SK-N-SH treated with all-trans-retinoic acid at 6 μM for 48 hours (cell line): ENCODE measurements at regions not wholly inside any gene's neighbourhood (a gene's known extent, or its start where the extent isn't known, plus 50 kb on each side); places are given as distances from the start of the nearest gene placed in this dataset.

Source experiments
- ATAC-seq: fragments of 200-7000 bp; cut with Tn5 transposase; 3 replicates; pipeline ENCODE4 v1.9.1; 2020; ENCODE audit warnings: mild to moderate bottlenecking, moderate library complexity
- ARNTL ChIP-seq: fragments of 450-650 bp; formaldehyde crosslinking; IDR thresholded peaks from 2 replicates; pipeline ENCODE4 v1.5.0; 2020; ENCODE audit warnings: low read depth, mild to moderate bottlenecking, moderate library complexity, borderline replicate concordance
- BACH2 ChIP-seq: fragments of 250-450 bp; sonication (Bioruptor Pico); IDR thresholded peaks from 2 replicates; pipeline ENCODE4 v1.9.0; 2021; ENCODE audit warnings: mild to moderate bottlenecking, borderline replicate concordance
- CREB5 ChIP-seq: fragments of 250-450 bp; sonication (Bioruptor Pico); IDR thresholded peaks from 2 replicates; pipeline ENCODE4 v1.5.1; 2020; ENCODE audit warnings: low read depth, mild to moderate bottlenecking, moderate library complexity
- CSDC2 ChIP-seq: fragments of 250-450 bp; sonication (Bioruptor Pico); IDR thresholded peaks from 2 replicates; pipeline ENCODE4 v1.5.0; 2020; ENCODE audit warnings: mild to moderate bottlenecking, moderate library complexity
- ESRRG ChIP-seq: fragments of 250-450 bp; sonication (Bioruptor Pico); IDR thresholded peaks from 2 replicates; pipeline ENCODE4 v1.6.1; 2021; ENCODE audit warnings: mild to moderate bottlenecking
- GLIS3 ChIP-seq: fragments of 250-450 bp; sonication (Bioruptor Pico); IDR thresholded peaks from 2 replicates; pipeline ENCODE4 v1.5.0; 2020; ENCODE audit warnings: mild to moderate bottlenecking, moderate library complexity
- ISL1 ChIP-seq: fragments of 250-450 bp; sonication (Bioruptor Pico); IDR thresholded peaks from 2 replicates; pipeline ENCODE4 v2.1.2; 2022; ENCODE audit warnings: mild to moderate bottlenecking, moderate library complexity
- OSR1 ChIP-seq: fragments of 250-450 bp; sonication (Bioruptor Pico); IDR thresholded peaks from 2 replicates; pipeline ENCODE4 v1.8.0; 2022; ENCODE audit warnings: moderate library complexity, mild to moderate bottlenecking, inconsistent platforms
- PATZ1 ChIP-seq: fragments of 250-450 bp; sonication (Bioruptor Pico); IDR thresholded peaks from 2 replicates; pipeline ENCODE4 v1.8.0; 2020; ENCODE audit warnings: mild to moderate bottlenecking, moderate library complexity, borderline replicate concordance
- POU6F1 ChIP-seq: fragments of 250-450 bp; sonication (Bioruptor Pico); IDR thresholded peaks from 2 replicates; pipeline ENCODE4 v1.8.0; 2021; ENCODE audit warnings: low read depth, mild to moderate bottlenecking, moderate library complexity, borderline replicate concordance
- TCF4 ChIP-seq: fragments of 250-450 bp; sonication (Bioruptor Pico); IDR thresholded peaks from 2 replicates; pipeline ENCODE4 v1.8.0; 2021; ENCODE audit warnings: mild to moderate bottlenecking, moderate library complexity, borderline replicate concordance
- TOX ChIP-seq: fragments of 250-450 bp; sonication (Bioruptor Pico); IDR thresholded peaks from 2 replicates; pipeline ENCODE4 v1.8.0; 2021; ENCODE audit warnings: mild to moderate bottlenecking, moderate library complexity, borderline replicate concordance
- TSHZ2 ChIP-seq: fragments of 250-450 bp; sonication (Bioruptor Pico); IDR thresholded peaks from 2 replicates; pipeline ENCODE4 v1.5.0; 2020; ENCODE audit warnings: mild to moderate bottlenecking, moderate library complexity
- ZC3H10 ChIP-seq: fragments of 250-450 bp; sonication (Bioruptor Pico); IDR thresholded peaks from 2 replicates; pipeline ENCODE4 v1.5.1; 2021; ENCODE audit warnings: mild to moderate bottlenecking, moderate library complexity
- ZFP30 ChIP-seq: fragments of 450-650 bp; formaldehyde crosslinking; IDR thresholded peaks from 2 replicates; pipeline ENCODE4 v1.5.0; 2022; ENCODE audit warnings: mild to moderate bottlenecking, moderate library complexity
- ZNF565 ChIP-seq: fragments of 450-650 bp; formaldehyde crosslinking; conservative IDR thresholded peaks from 2 replicates; pipeline ENCODE4 v1.5.0; 2020; ENCODE audit warnings: low read depth, mild to moderate bottlenecking, moderate library complexity
- ZNF70 ChIP-seq: fragments of 450-650 bp; formaldehyde crosslinking; IDR thresholded peaks from 2 replicates; pipeline ENCODE4 v1.5.0; 2020; ENCODE audit warnings: mild to moderate bottlenecking, moderate library complexity
- ZNF8 ChIP-seq: fragments of 450-650 bp; formaldehyde crosslinking; IDR thresholded peaks from 2 replicates; pipeline ENCODE4 v1.5.0; 2020; ENCODE audit warnings: mild to moderate bottlenecking, moderate library complexity

- TF ChIP-seq TOX (CRISPR knock-in tag), result no peak
- TF ChIP-seq CREB5 (CRISPR knock-in tag), result no peak
- no peak for TF ChIP-seq BACH2 (CRISPR knock-in tag)
- no peak for TF ChIP-seq ZC3H10 (CRISPR knock-in tag)
- TF ChIP-seq PATZ1, result no peak
- no peak for TF ChIP-seq ISL1
- TF ChIP-seq TCF4 (CRISPR knock-in tag), result no peak
- TF ChIP-seq GLIS3 (CRISPR knock-in tag), result no peak
- TF ChIP-seq OSR1 (CRISPR knock-in tag), result no peak
- ATAC-seq, result no peak
Observed at GRCh38 chr16:13805951-13806350, 114.0 kb upstream of the ERCC4 start.

GRCh38 chr16:13806671-13807070, 113.3 kb upstream of the ERCC4 start:
- ATAC-seq, result no peak

More at GRCh38 chr16:13806671-13807070, 113.3 kb upstream of the ERCC4 start:
- TF ChIP-seq OSR1 (CRISPR knock-in tag) (no peak), ISL1 (no peak), POU6F1 (no peak), ZNF8 (CRISPR knock-in tag) (no peak), CSDC2 (CRISPR knock-in tag) (no peak), CREB5 (CRISPR knock-in tag) (no peak), ZFP30 (CRISPR knock-in tag) (no peak), ARNTL (CRISPR knock-in tag) (no peak), TOX (CRISPR knock-in tag) (no peak), GLIS3 (CRISPR knock-in tag) (no peak), BACH2 (CRISPR knock-in tag) (no peak), ZNF565 (CRISPR knock-in tag) (no peak), ESRRG (no peak), ZNF70 (no peak), TCF4 (CRISPR knock-in tag) (no peak), TSHZ2 (no peak)
